Fibroblast of peridontal ligament (primary cell): ENCODE measurements at regions not wholly inside any gene's neighbourhood (a gene's known extent, or its start where the extent isn't known, plus 50 kb on each side); places are given as distances from the start of the nearest gene placed in this dataset.

Experiments used
- DNase-seq: peaks from one replicate; pipeline ENCODE4 v3.0.0-alpha.2; 2010; ENCODE audit errors: extremely low read depth

GRCh38 chr10:2981361-2981801, 86.0 kb upstream of the PFKP start:
- no peak for DNase-seq

- peak; percentile 24 for DNase-seq
These were observed 86.5 kb upstream of the PFKP start for GRCh38 chr10:2980791-2981360.

- DNase-seq = no peak
These were observed 87.2 kb upstream of the PFKP start for GRCh38 chr10:2980116-2980515.

- DNase-seq = peak; percentile 44
These were observed 88.0 kb upstream of the PFKP start for GRCh38 chr10:2979306-2979705.

- DNase-seq = no peak
These were observed 88.6 kb upstream of the PFKP start for GRCh38 chr10:2978574-2979273.

GRCh38 chr10:2978111-2978510, 89.2 kb upstream of the PFKP start:
- DNase-seq = peak; percentile 76

- no peak for DNase-seq
These were observed 92.7 kb upstream of the PFKP start for GRCh38 chr10:2974503-2975207.

GRCh38 chr10:2974083-2974482, 93.3 kb upstream of the PFKP start:
- DNase-seq = no peak

GRCh38 chr10:2972810-2973209, 94.5 kb upstream of the PFKP start:
- no peak for DNase-seq

GRCh38 chr10:2972216-2972615, 95.1 kb upstream of the PFKP start:
- no peak for DNase-seq

- DNase-seq = no peak
These were observed 97.0 kb upstream of the PFKP start for GRCh38 chr10:2970190-2970823.

GRCh38 chr10:2968401-2969058, 98.8 kb upstream of the PFKP start:
- DNase-seq = no peak

GRCh38 chr10:2966134-2966533, 101.2 kb upstream of the PFKP start:
- no peak for DNase-seq

- no peak for DNase-seq
These were observed 102.6 kb upstream of the PFKP start for GRCh38 chr10:2964632-2965296.

GRCh38 chr10:2963889-2964631, 103.3 kb upstream of the PFKP start:
- no peak for DNase-seq

GRCh38 chr10:2962194-2962593, 105.2 kb upstream of the PFKP start:
- no peak for DNase-seq

GRCh38 chr10:2958659-2959058, 108.7 kb upstream of the PFKP start:
- no peak for DNase-seq

GRCh38 chr10:2957785-2958184, 109.6 kb upstream of the PFKP start:
- no peak for DNase-seq

GRCh38 chr10:2955064-2955463, 112.3 kb upstream of the PFKP start:
- no peak for DNase-seq

- DNase-seq = no peak
These were observed 113.9 kb upstream of the PFKP start for GRCh38 chr10:2953495-2953894.
